Suppressor macrophage treated with lipopolysaccharide for 1 hour (primary cell): ENCODE measurements at regions not wholly inside any gene's neighbourhood (a gene's known extent, or its start where the extent isn't known, plus 50 kb on each side); places are given as distances from the start of the nearest gene placed in this dataset.

Experiments used
- DNase-seq, 3 donors: peaks; one replicate each; pipeline ENCODE4 v3.0.0-alpha.2; 2020 to 2022

- no peak for DNase-seq
Measured at GRCh38 chr9:12874395-12874794, 99.6 kb downstream of the LURAP1L start.

GRCh38 chr9:12875191-12875590, 100.4 kb downstream of the LURAP1L start:
- DNase-seq, result no peak

GRCh38 chr9:12876872-12877271, 102.1 kb downstream of the LURAP1L start:
- DNase-seq, result no peak

GRCh38 chr9:12878351-12878978, 103.6 kb downstream of the LURAP1L start:
- DNase-seq, result no peak

GRCh38 chr9:12879961-12880360, 105.1 kb downstream of the LURAP1L start:
- DNase-seq, result no peak

GRCh38 chr9:12880406-12881015, 105.7 kb downstream of the LURAP1L start:
- no peak for DNase-seq

GRCh38 chr9:12882430-12882829, 107.6 kb downstream of the LURAP1L start:
- DNase-seq, result no peak

GRCh38 chr9:12884736-12885395, 110.0 kb downstream of the LURAP1L start:
- DNase-seq, result no peak

- no peak for DNase-seq
Measured at GRCh38 chr9:12889402-12890106, 114.7 kb downstream of the LURAP1L start.

GRCh38 chr9:12891588-12891987, 116.8 kb downstream of the LURAP1L start:
- no peak for DNase-seq

- no peak for DNase-seq
Measured at GRCh38 chr9:12903316-12903715, 128.5 kb downstream of the LURAP1L start.

- DNase-seq, result no peak
Measured at GRCh38 chr9:12904261-12905000, 129.6 kb downstream of the LURAP1L start.

GRCh38 chr9:12906646-12907045, 131.8 kb downstream of the LURAP1L start:
- no peak for DNase-seq

- DNase-seq, result no peak
Measured at GRCh38 chr9:12908895-12909294, 134.1 kb downstream of the LURAP1L start.

- DNase-seq, result no peak
Measured at GRCh38 chr9:12915366-12915954, 140.6 kb downstream of the LURAP1L start.

- no peak for DNase-seq
Measured at GRCh38 chr9:12916042-12916441, 141.2 kb downstream of the LURAP1L start.

- DNase-seq, result no peak
Measured at GRCh38 chr9:12920437-12920836, 145.6 kb downstream of the LURAP1L start.

GRCh38 chr9:12921621-12922020, 146.8 kb downstream of the LURAP1L start:
- no peak for DNase-seq

- no peak for DNase-seq
Measured at GRCh38 chr9:12922224-12922866, 147.5 kb downstream of the LURAP1L start.

- DNase-seq, result no peak
Measured at GRCh38 chr9:12923468-12924009, 148.7 kb downstream of the LURAP1L start.

- DNase-seq, result no peak
Measured at GRCh38 chr9:12930906-12931305, 156.1 kb downstream of the LURAP1L start.

GRCh38 chr9:12933957-12934356, 159.1 kb downstream of the LURAP1L start:
- DNase-seq, result no peak
